DND-41 (cell line): ENCODE measurements at regions not wholly inside any gene's neighbourhood (a gene's known extent, or its start where the extent isn't known, plus 50 kb on each side); places are given as distances from the start of the nearest gene placed in this dataset.

Experiments
- ATAC-seq: fragments of 200-7000 bp; cut with Tn5 transposase; 3 replicates; pipeline ENCODE4 v1.9.1; 2021; ENCODE audit warnings: low read depth; ENCODE audit not compliant: insufficient read depth
- DNase-seq: peaks from one replicate; pipeline ENCODE4 v3.0.0-alpha.2; 2020
- H2AFZ ChIP-seq: 2 replicates; pipeline ENCODE4 v1.6.0; 2012; ENCODE audit warnings: low read depth, low read length
- H3K27ac ChIP-seq: 2 replicates; pipeline ENCODE4 v1.5.1; 2012; ENCODE audit warnings: low read length, inconsistent platforms
- H3K27me3 ChIP-seq: fragments of 200-600 bp; sonication (generic); 2 replicates; pipeline ENCODE4 v1.6.0; 2012; ENCODE audit warnings: low read length, mild to moderate bottlenecking, inconsistent platforms; ENCODE audit not compliant: insufficient read depth, poor library complexity
- H3K36me3 ChIP-seq: 2 replicates; pipeline ENCODE4 v1.5.1; 2012; ENCODE audit warnings: low read length, inconsistent platforms; ENCODE audit not compliant: insufficient read depth
- H3K4me1 ChIP-seq: 2 replicates; pipeline ENCODE4 v1.5.1; 2012; ENCODE audit warnings: mild to moderate bottlenecking, low read length; ENCODE audit not compliant: insufficient read depth
- H3K4me2 ChIP-seq: 2 replicates; pipeline ENCODE4 v1.6.0; 2012; ENCODE audit warnings: mild to moderate bottlenecking, moderate library complexity, low read length, inconsistent platforms; ENCODE audit not compliant: insufficient read depth
- H3K4me3 ChIP-seq, 2 experiments: fragments of 200-600 bp in 1 of 2; shearing (Covaris generic) in 1 of 2; 2 replicates each; pipeline ENCODE4 v1.5.1; 2012 to 2016; ENCODE audit warnings: inconsistent platforms in 2 of 2, low read length in 2 of 2, mild to moderate bottlenecking in 2 of 2, low read depth in 1 of 2, moderate library complexity in 1 of 2
- H3K79me2 ChIP-seq: 2 replicates; pipeline ENCODE4 v1.6.0; 2012; ENCODE audit warnings: low read length, inconsistent platforms; ENCODE audit not compliant: insufficient read depth
- H3K9ac ChIP-seq: 2 replicates; pipeline ENCODE4 v1.6.0; 2012; ENCODE audit warnings: low read depth, mild to moderate bottlenecking, inconsistent platforms, low read length, moderate library complexity
- H3K9me3 ChIP-seq: 2 replicates; pipeline ENCODE4 v1.5.1; 2012; ENCODE audit warnings: low read length, moderate library complexity, mild to moderate bottlenecking, inconsistent platforms; ENCODE audit not compliant: insufficient read depth, severe bottlenecking
- H4K20me1 ChIP-seq: 2 replicates; pipeline ENCODE4 v1.6.0; 2012; ENCODE audit warnings: low read length; ENCODE audit not compliant: insufficient read depth
- CTCF ChIP-seq: IDR thresholded peaks from 2 replicates; pipeline ENCODE4 v1.5.1; 2012; ENCODE audit warnings: borderline replicate concordance, low read length, moderate library complexity, mild to moderate bottlenecking; ENCODE audit not compliant: poor library complexity, severe bottlenecking; ENCODE audit errors: extremely low read depth
- EZH2 ChIP-seq: IDR thresholded peaks from 3 replicates; pipeline ENCODE4 v1.6.1; 2012; ENCODE audit warnings: borderline replicate concordance, low read depth, mild to moderate bottlenecking, moderate library complexity, low read length, inconsistent platforms; ENCODE audit not compliant: severe bottlenecking

- H3K4me2 ChIP-seq: no peak overlapping the region
- no peak for TF ChIP-seq EZH2
- no peak for TF ChIP-seq CTCF
- H3K9ac ChIP-seq: no peak overlapping the region
- H3K4me3 ChIP-seq: no peak overlapping the region
- no peak for DNase-seq
- no peaks in the 10 kb centered on the region for H3K36me3 ChIP-seq
- ATAC-seq: no peak
- no peak overlapping the region for H2AFZ ChIP-seq
- H4K20me1 ChIP-seq: no peaks in the 10 kb centered on the region; the same call in 1 of the 2 replicates
- H3K9me3 ChIP-seq: no peaks in the 10 kb centered on the region
- no peak overlapping the region for H3K27ac ChIP-seq
- H3K27me3 ChIP-seq: no peaks in the 10 kb centered on the region
- H3K79me2 ChIP-seq: no peaks in the 10 kb centered on the region
- H3K4me1 ChIP-seq: no peaks in the 10 kb centered on the region
Observed at GRCh38 chr22:49492741-49493251, 334.9 kb downstream of the BRD1 start.

GRCh38 chr22:49492308-49492707 is 335.4 kb downstream of the BRD1 start:
- H3K9ac ChIP-seq: no peak overlapping the region
- H3K27ac ChIP-seq: no peak overlapping the region
- no peaks in the 10 kb centered on the region for H3K27me3 ChIP-seq
- no peak for TF ChIP-seq CTCF
- TF ChIP-seq EZH2: no peak
- no peaks in the 10 kb centered on the region for H3K36me3 ChIP-seq
- no peaks in the 10 kb centered on the region for H3K4me1 ChIP-seq
- DNase-seq: no peak
- H3K79me2 ChIP-seq: no peaks in the 10 kb centered on the region
- no peak overlapping the region for H3K4me2 ChIP-seq
- H2AFZ ChIP-seq: no peak overlapping the region
- H4K20me1 ChIP-seq: no peaks in the 10 kb centered on the region; the same call in 1 of the 2 replicates
- ATAC-seq: no peak
- H3K4me3 ChIP-seq: no peak overlapping the region
- H3K9me3 ChIP-seq: no peaks in the 10 kb centered on the region

- TF ChIP-seq EZH2 (no peak), CTCF (no peak)
- ATAC-seq: no peak
Observed at GRCh38 chr22:49491726-49492125, 335.9 kb downstream of the BRD1 start.

GRCh38 chr22:49491221-49491635 is 336.4 kb downstream of the BRD1 start:
- no peaks in the 10 kb centered on the region for H3K4me1 ChIP-seq
- ATAC-seq (no peak), DNase-seq (no peak)
- H3K27me3 ChIP-seq: no peaks in the 10 kb centered on the region
- H3K79me2 ChIP-seq: no peaks in the 10 kb centered on the region
- no peak overlapping the region for H3K27ac ChIP-seq
- no peak overlapping the region for H3K9ac ChIP-seq
- H2AFZ ChIP-seq: no peak overlapping the region
- H4K20me1 ChIP-seq: no peaks in the 10 kb centered on the region; the same call in 1 of the 2 replicates
- no peak overlapping the region for H3K4me2 ChIP-seq
- no peaks in the 10 kb centered on the region for H3K9me3 ChIP-seq
- TF ChIP-seq EZH2 (no peak), CTCF (no peak)
- H3K4me3 ChIP-seq: no peak overlapping the region
- H3K36me3 ChIP-seq: no peaks in the 10 kb centered on the region

More at GRCh38 chr22:49491726-49492125, 335.9 kb downstream of the BRD1 start:
- no peak overlapping the region for H3K4me2 ChIP-seq
- no peaks in the 10 kb centered on the region for H3K9me3 ChIP-seq
- H3K79me2 ChIP-seq: no peaks in the 10 kb centered on the region
- H3K36me3 ChIP-seq: no peaks in the 10 kb centered on the region
- no peaks in the 10 kb centered on the region; the same call in 1 of the 2 replicates for H4K20me1 ChIP-seq
- H2AFZ ChIP-seq: no peak overlapping the region
- no peaks in the 10 kb centered on the region for H3K4me1 ChIP-seq
- H3K27me3 ChIP-seq: no peaks in the 10 kb centered on the region
- DNase-seq: no peak
- H3K4me3 ChIP-seq: no peak overlapping the region
- no peak overlapping the region for H3K9ac ChIP-seq
- no peak overlapping the region for H3K27ac ChIP-seq
